PC-9 (cell line): ENCODE measurements at regions not wholly inside any gene's neighbourhood (a gene's known extent, or its start where the extent isn't known, plus 50 kb on each side); places are given as distances from the start of the nearest gene placed in this dataset.

Source experiments
- BruUV-seq: library from RNA; stranded (reverse); fragments of 400-500 nt; replicated peaks from 2 replicates; lab custom pipeline; 2021; lab: Mats Ljungman, UMichigan
- CTCF ChIA-PET: fragments of 300-600 bp; sonication (Branson Sonifier 250); formaldehyde crosslinking; loops from one replicate; lab custom pipeline; 2022; ENCODE audit warnings: antibody characterized with exemption; lab: Charles Lee
- POLR2A ChIA-PET: fragments of 300-600 bp; sonication (Branson Sonifier 250); formaldehyde crosslinking; loops from one replicate; lab custom pipeline; 2022; ENCODE audit warnings: antibody characterized with exemption; ENCODE audit not compliant: unreplicated experiment; lab: Charles Lee
- DNase-seq, 2 experiments: peaks; one replicate each; pipeline versions ENCODE4 v3.0.0 to v3.0.0-alpha.2; 2015 to 2022; ENCODE audit warnings: mixed read lengths in 1 of 2
- H2AFZ ChIP-seq: fragments of 200-600 bp; sonication (generic); 2 replicates; pipeline ENCODE4 v1.8.1; 2017; ENCODE audit warnings: antibody characterized with exemption
- H3F3A ChIP-seq: fragments of 200-600 bp; sonication (generic); 2 replicates; pipeline ENCODE4 v1.8.1; 2017; ENCODE audit warnings: antibody characterized with exemption, mild to moderate bottlenecking, low read depth; ENCODE audit not compliant: insufficient read depth
- H3K27ac ChIP-seq: fragments of 200-600 bp; sonication (generic); 2 replicates; pipeline ENCODE4 v1.6.1; 2016; ENCODE audit warnings: mixed run types
- H3K27me3 ChIP-seq: fragments of 200-600 bp; sonication (generic); 2 replicates; pipeline ENCODE4 v1.6.1; 2016; ENCODE audit warnings: low read depth, mixed run types; ENCODE audit not compliant: insufficient read depth
- H3K36me3 ChIP-seq: fragments of 200-600 bp; sonication (generic); 2 replicates; pipeline ENCODE4 v1.6.1; 2016; ENCODE audit warnings: low read depth, mixed run types
- H3K4me1 ChIP-seq: fragments of 200-600 bp; sonication (generic); replicated peaks from 2 replicates; pipeline ENCODE4 v1.6.1; 2016; ENCODE audit warnings: mixed run types; ENCODE audit not compliant: insufficient read depth
- H3K4me2 ChIP-seq: fragments of 200-600 bp; sonication (generic); 2 replicates; pipeline ENCODE4 v1.6.1; 2017; ENCODE audit warnings: mixed run types
- H3K4me3 ChIP-seq: fragments of 200-600 bp; sonication (generic); 2 replicates; pipeline ENCODE4 v1.6.1; 2016; ENCODE audit warnings: mixed run types
- H3K79me2 ChIP-seq: fragments of 200-600 bp; sonication (generic); 2 replicates; pipeline ENCODE4 v1.6.1; 2017; ENCODE audit warnings: low read depth, mixed run types
- H3K9me2 ChIP-seq: fragments of 200-600 bp; sonication (generic); 2 replicates; pipeline ENCODE4 v1.8.1; 2017; ENCODE audit warnings: mild to moderate bottlenecking; ENCODE audit not compliant: insufficient read depth
- H3K9me3 ChIP-seq: fragments of 200-600 bp; sonication (generic); 2 replicates; pipeline ENCODE4 v1.8.1; 2016; ENCODE audit warnings: low read depth; ENCODE audit not compliant: insufficient read depth
- H4K20me1 ChIP-seq: fragments of 200-600 bp; sonication (generic); 2 replicates; pipeline ENCODE4 v1.8.1; 2017; ENCODE audit not compliant: insufficient read depth
- EZH2 ChIP-seq: fragments of 200-600 bp; sonication (generic); IDR thresholded peaks from 2 replicates; pipeline ENCODE4 v1.8.0; 2017; ENCODE audit warnings: antibody characterized with exemption, low read depth
- intact Hi-C: fragments of 100-400 bp; cut with micrococcal nuclease; formaldehyde crosslinking; loops from one replicate; pipeline ENCODE4 v1.10.0; 2022; ENCODE audit not compliant: unreplicated experiment
- TF ChIP-seq, protein P1 (sequence below): fragments of 200-600 bp; sonication (generic); conservative IDR thresholded peaks from 2 replicates; pipeline ENCODE4 v1.6.1; 2017; ENCODE audit warnings: mixed run types, antibody characterized with exemption, mild to moderate bottlenecking, moderate library complexity

DNA sequence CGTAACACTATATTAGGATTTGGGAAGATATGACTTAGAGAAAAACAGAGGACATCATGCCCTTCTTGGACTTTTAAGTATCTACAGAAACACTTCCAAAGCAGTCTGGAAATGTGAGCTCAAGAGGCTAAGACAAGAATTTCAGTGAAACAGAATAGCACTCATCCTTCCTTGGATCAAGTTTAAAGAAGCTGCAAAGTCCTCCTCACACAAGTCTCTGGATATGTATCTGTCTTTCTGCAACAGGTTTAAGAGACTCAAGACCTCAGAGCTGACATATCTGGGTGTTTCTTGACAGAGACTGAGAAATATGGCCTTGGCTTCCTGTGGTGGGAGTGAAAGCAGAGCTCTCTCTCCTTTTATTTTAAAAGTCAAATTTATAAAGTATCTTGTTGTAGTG, 82.5 kb upstream of the GIMD1 start:
- Histone ChIP-seq H3K36me3 (no peaks in the 10 kb centered on the region), H3K9me3 (no peaks in the 10 kb centered on the region), H4K20me1 (no peaks in the 10 kb centered on the region), H2AFZ (no peak overlapping the region), H3K4me1 (no peaks in the 10 kb centered on the region), H3K27me3 (no peaks in the 10 kb centered on the region), H3K4me2 (no peak overlapping the region), H3K79me2 (no peaks in the 10 kb centered on the region), H3F3A (no peaks in the 10 kb centered on the region), H3K9me2 (no peaks in the 10 kb centered on the region), H3K27ac (no peak overlapping the region), H3K4me3 (no peak overlapping the region)
- BruUV-seq = no TSS peak
- intact Hi-C loops = no loop called here
- ChIA-PET POLR2A (no interaction called here), CTCF (no interaction called here)
- TF ChIP-seq EZH2 = no peak
- TF ChIP-seq, protein P1, sequence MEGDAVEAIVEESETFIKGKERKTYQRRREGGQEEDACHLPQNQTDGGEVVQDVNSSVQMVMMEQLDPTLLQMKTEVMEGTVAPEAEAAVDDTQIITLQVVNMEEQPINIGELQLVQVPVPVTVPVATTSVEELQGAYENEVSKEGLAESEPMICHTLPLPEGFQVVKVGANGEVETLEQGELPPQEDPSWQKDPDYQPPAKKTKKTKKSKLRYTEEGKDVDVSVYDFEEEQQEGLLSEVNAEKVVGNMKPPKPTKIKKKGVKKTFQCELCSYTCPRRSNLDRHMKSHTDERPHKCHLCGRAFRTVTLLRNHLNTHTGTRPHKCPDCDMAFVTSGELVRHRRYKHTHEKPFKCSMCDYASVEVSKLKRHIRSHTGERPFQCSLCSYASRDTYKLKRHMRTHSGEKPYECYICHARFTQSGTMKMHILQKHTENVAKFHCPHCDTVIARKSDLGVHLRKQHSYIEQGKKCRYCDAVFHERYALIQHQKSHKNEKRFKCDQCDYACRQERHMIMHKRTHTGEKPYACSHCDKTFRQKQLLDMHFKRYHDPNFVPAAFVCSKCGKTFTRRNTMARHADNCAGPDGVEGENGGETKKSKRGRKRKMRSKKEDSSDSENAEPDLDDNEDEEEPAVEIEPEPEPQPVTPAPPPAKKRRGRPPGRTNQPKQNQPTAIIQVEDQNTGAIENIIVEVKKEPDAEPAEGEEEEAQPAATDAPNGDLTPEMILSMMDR = no peak
- no peak for DNase-seq

DNA sequence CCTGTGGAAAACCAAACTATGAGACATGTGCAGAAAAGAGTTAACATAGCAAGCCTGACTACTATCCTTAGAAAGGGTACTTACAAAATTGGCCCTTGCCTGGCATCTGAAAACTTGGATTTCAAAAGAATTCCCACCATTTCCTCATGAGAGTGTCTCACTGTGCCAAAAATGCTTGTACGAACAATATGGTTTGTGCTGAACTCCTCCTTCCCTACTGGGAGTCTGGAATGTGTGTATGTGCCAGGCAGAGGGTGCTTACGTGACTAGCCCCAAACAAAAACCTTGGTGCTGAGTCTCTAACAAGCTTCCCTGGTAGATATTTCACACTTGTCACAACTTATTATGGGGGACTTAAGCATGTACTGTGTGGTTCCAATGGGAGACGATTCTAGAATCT, 81.7 kb upstream of the GIMD1 start:
- Histone ChIP-seq H2AFZ (no peak overlapping the region), H3K9me3 (no peaks in the 10 kb centered on the region), H3K9me2 (no peaks in the 10 kb centered on the region), H4K20me1 (no peaks in the 10 kb centered on the region), H3K27me3 (no peaks in the 10 kb centered on the region), H3F3A (no peaks in the 10 kb centered on the region), H3K4me2 (no peak overlapping the region), H3K4me1 (no peaks in the 10 kb centered on the region), H3K79me2 (no peaks in the 10 kb centered on the region), H3K4me3 (no peak overlapping the region), H3K27ac (no peak overlapping the region), H3K36me3 (no peaks in the 10 kb centered on the region)
- DNase-seq = no peak
- POLR2A ChIA-PET = no interaction called here
- intact Hi-C loops = no loop called here
- BruUV-seq = no TSS peak
- no peak for TF ChIP-seq EZH2
- TF ChIP-seq, protein P1 = no peak
- CTCF ChIA-PET = no interaction called here

DNA sequence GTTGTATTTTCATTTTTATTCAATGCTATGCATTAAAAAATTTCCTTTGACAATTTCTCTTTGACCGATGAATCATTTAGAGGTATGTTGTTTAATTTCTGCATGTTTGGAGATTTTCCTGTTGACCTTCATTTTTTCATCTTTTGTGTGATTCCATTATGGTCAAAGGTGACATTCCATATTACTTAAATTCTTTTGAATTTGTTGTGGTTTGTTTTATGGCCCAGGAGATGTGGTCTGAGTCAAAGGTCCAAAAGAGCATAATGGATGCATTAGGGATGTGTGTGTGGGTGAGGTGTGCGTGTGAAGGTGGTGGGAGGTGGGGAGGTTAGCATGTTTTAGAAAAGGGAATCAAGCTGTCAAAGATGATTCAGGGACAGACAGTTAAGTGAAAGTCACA, 76.0 kb upstream of the GIMD1 start:
- H2AFZ ChIP-seq = no peak overlapping the region
- CTCF ChIA-PET = no interaction called here

More for the DNA sequence above, 76.0 kb upstream of the GIMD1 start:
- TF ChIP-seq EZH2 = no peak
- TF ChIP-seq, protein P1 = no peak
- H3K27me3 ChIP-seq = no peaks in the 10 kb centered on the region
- H3F3A ChIP-seq = no peaks in the 10 kb centered on the region
- no peaks in the 10 kb centered on the region for H3K9me3 ChIP-seq
- H3K27ac ChIP-seq = no peak overlapping the region
- POLR2A ChIA-PET = interaction anchor here (0.6 kb wide), 1 partner anchor 70 kb away, joined by 5 read pairs; no protein-coding TSS in a partner anchor
- H3K79me2 ChIP-seq = no peaks in the 10 kb centered on the region
- no peaks in the 10 kb centered on the region for H4K20me1 ChIP-seq
- H3K4me3 ChIP-seq = no peak overlapping the region
- H3K9me2 ChIP-seq = no peaks in the 10 kb centered on the region
- DNase-seq = no peak
- no peak overlapping the region for H3K4me2 ChIP-seq
- 0 out of 2 replicates have a peak, but pooled peaks cover 4% of the 10 kb centered on the region for H3K4me1 ChIP-seq
- H3K36me3 ChIP-seq = no peaks in the 10 kb centered on the region
- intact Hi-C loops = no loop called here
- no TSS peak for BruUV-seq
